ENCODE measurements at regions not wholly inside any gene's neighbourhood (a gene's known extent, or its start where the extent isn't known, plus 50 kb on each side); places are given as distances from the start of the nearest gene placed in this dataset.

GRCh38 chr13:22748866-22749577 is 431.8 kb upstream of the SGCG start:
- Histone ChIP-seq H3K36me3 (ENCODE audit: control insufficient read depth in 2 of 2, extremely low read depth in 1 of 2, insufficient read depth in 2 of 2, low read length in 2 of 2) (no peaks in the 10 kb centered on the region), H3K4me2 (ENCODE audit: insufficient read depth, low read length) (no peak overlapping the region), H2AFZ (ENCODE audit: low read depth, low read length) (no peak overlapping the region), H3K4me3 (replicated peaks in 1 of 3; ENCODE audit: insufficient read depth in 1 of 3, low read depth in 1 of 3, low read length in 3 of 3) (no peak overlapping the region), H3K9ac (replicated peaks; ENCODE audit: extremely low read depth, insufficient read depth, low read length) (no peak overlapping the region), H4K20me1 (replicated peaks; ENCODE audit: control insufficient read depth, extremely low read depth, insufficient read depth, low read length) (no peaks in the 10 kb centered on the region), H3K9me1 (replicated peaks; ENCODE audit: control insufficient read depth, extremely low read depth, insufficient read depth, low read length) (no peaks in the 10 kb centered on the region), H3K27ac (ENCODE audit: insufficient read depth, low read depth, low read length) (no peak overlapping the region), H3K27me3 (ENCODE audit: control insufficient read depth in 2 of 2, insufficient read depth in 2 of 2, low read length in 2 of 2) (no peaks in the 10 kb centered on the region), H3K79me2 (ENCODE audit: control insufficient read depth, insufficient read depth, low read length) (no peaks in the 10 kb centered on the region), H3K4me1 (ENCODE audit: control insufficient read depth, extremely low read depth, insufficient read depth, low read length) (no peaks in the 10 kb centered on the region), H3K9me3 (replicated peaks; ENCODE audit: control insufficient read depth, insufficient read depth, low read length) (no peaks in the 10 kb centered on the region)
- BruUV-seq (replicated peaks): no TSS peak
- DNase-seq (ENCODE audit: low read depth, low spot score) (peak; percentile 18), FAIRE-seq (no peak)
- CTCF ChIA-PET: no interaction called here
- TF ChIP-seq FOS (IDR thresholded peaks at IDR 0.05; ENCODE audit: borderline replicate concordance, insufficient read depth, low read length) (peak; percentile 17), JUN (IDR thresholded peaks at IDR 0.05; ENCODE audit: borderline replicate concordance, insufficient read depth, insufficient read length, low read depth) (no peak), GATA2 (IDR thresholded peaks at IDR 0.05; ENCODE audit: insufficient read depth, insufficient read length, low read depth, low read length) (peak; percentile 64), EZH2 (IDR thresholded peaks at IDR 0.05; ENCODE audit: borderline replicate concordance, low read depth, low read length, severe bottlenecking) (no peak), POLR2A (IDR thresholded peaks at IDR 0.05; ENCODE audit: low read depth, low read length) (no peak), MYC (IDR thresholded peaks at IDR 0.05; ENCODE audit: low read depth, low read length) (no peak)
- TF ChIP-seq, protein P1, sequence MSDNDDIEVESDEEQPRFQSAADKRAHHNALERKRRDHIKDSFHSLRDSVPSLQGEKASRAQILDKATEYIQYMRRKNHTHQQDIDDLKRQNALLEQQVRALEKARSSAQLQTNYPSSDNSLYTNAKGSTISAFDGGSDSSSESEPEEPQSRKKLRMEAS (IDR thresholded peaks at IDR 0.05; ENCODE audit: insufficient read depth, insufficient read length): no peak
- TF ChIP-seq, protein P2, sequence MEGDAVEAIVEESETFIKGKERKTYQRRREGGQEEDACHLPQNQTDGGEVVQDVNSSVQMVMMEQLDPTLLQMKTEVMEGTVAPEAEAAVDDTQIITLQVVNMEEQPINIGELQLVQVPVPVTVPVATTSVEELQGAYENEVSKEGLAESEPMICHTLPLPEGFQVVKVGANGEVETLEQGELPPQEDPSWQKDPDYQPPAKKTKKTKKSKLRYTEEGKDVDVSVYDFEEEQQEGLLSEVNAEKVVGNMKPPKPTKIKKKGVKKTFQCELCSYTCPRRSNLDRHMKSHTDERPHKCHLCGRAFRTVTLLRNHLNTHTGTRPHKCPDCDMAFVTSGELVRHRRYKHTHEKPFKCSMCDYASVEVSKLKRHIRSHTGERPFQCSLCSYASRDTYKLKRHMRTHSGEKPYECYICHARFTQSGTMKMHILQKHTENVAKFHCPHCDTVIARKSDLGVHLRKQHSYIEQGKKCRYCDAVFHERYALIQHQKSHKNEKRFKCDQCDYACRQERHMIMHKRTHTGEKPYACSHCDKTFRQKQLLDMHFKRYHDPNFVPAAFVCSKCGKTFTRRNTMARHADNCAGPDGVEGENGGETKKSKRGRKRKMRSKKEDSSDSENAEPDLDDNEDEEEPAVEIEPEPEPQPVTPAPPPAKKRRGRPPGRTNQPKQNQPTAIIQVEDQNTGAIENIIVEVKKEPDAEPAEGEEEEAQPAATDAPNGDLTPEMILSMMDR (IDR thresholded peaks at IDR 0.05; ENCODE audit: extremely low read depth in 1 of 2, insufficient read depth in 1 of 2, low read depth in 1 of 2, low read length in 2 of 2): no peak
- POLR2A ChIA-PET: no interaction called here
- intact Hi-C loops (cut with micrococcal nuclease) (no loop called here), dilution Hi-C loops (cut with MboI; ENCODE audit: extremely low pct_ligation_motif_present, low sequenced_read_pairs) (no loop called here)

Measured in endothelial cell of umbilical vein (primary cell).